Glutamatergic neuron (in vitro differentiated cells): ENCODE measurements at regions not wholly inside any gene's neighbourhood (a gene's known extent, or its start where the extent isn't known, plus 50 kb on each side); places are given as distances from the start of the nearest gene placed in this dataset.

ENCODE experiments used
- DNase-seq: peaks from one replicate; pipeline ENCODE4 v3.0.0; 2022
- H3K27ac Mint-ChIP-seq: one replicate; pipeline ENCODE4 v1.8.0; 2020; ENCODE audit warnings: mild to moderate bottlenecking, mixed read lengths, inconsistent platforms; ENCODE audit not compliant: unreplicated experiment
- H3K27me3 Mint-ChIP-seq: one replicate; pipeline ENCODE4 v1.8.0; 2020; ENCODE audit warnings: mild to moderate bottlenecking, moderate library complexity, mixed read lengths, inconsistent platforms; ENCODE audit not compliant: unreplicated experiment
- H3K36me3 Mint-ChIP-seq: one replicate; pipeline ENCODE4 v1.8.0; 2020; ENCODE audit warnings: mild to moderate bottlenecking, mixed read lengths, inconsistent platforms; ENCODE audit not compliant: unreplicated experiment
- H3K4me1 Mint-ChIP-seq: one replicate; pipeline ENCODE4 v1.8.0; 2020; ENCODE audit warnings: mild to moderate bottlenecking, low read depth, mixed read lengths, inconsistent platforms; ENCODE audit not compliant: unreplicated experiment
- H3K4me3 Mint-ChIP-seq: one replicate; pipeline ENCODE4 v1.8.0; 2020; ENCODE audit warnings: mild to moderate bottlenecking, mixed read lengths, inconsistent platforms; ENCODE audit not compliant: unreplicated experiment
- H3K9me3 Mint-ChIP-seq: one replicate; pipeline ENCODE4 v1.8.0; 2020; ENCODE audit warnings: mild to moderate bottlenecking, moderate library complexity, mixed read lengths, inconsistent platforms; ENCODE audit not compliant: unreplicated experiment
- TF ChIP-seq, protein P1 (sequence below): fragments of 200-600 bp; sonication (generic); IDR thresholded peaks from one replicate; pipeline ENCODE4 v1.5.0; 2021; ENCODE audit not compliant: partially characterized antibody, unreplicated experiment

DNA sequence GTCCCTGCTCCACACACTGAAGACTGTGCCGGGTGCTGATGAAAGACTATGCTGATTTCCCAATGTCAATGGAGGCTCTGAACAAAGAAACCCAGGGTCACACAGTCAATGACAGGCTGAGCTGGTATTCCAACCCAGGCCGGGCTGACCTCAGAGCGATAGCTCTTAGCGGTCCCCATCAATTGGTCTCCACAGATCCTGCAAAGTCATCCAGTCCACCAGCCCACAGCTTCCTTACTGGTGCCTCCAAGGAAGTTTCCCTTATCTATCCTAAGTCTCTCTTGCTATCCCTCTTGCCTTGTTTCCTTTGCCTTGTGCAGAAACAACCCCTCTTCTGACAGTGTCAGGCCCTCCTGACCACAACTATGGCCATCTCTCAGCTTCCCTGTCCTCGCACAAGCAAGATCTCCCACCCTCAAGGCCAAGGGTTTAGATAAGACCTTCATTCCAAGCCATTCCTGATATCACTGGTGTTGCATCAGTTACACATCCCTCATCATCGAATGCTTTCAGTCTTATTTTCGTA lies 52.7 kb upstream of the KSR1 start:
- H3K27ac Mint-ChIP-seq: no peak overlapping the region
- H3K4me3 Mint-ChIP-seq: no peak overlapping the region
- H3K9me3 Mint-ChIP-seq: peaks cover 4% of the 10 kb centered on the region
- H3K36me3 Mint-ChIP-seq: no peaks in the 10 kb centered on the region
- peaks cover 2% of the 10 kb centered on the region for H3K27me3 Mint-ChIP-seq
- no peak for DNase-seq
- H3K4me1 Mint-ChIP-seq: no peaks in the 10 kb centered on the region
- TF ChIP-seq, protein P1, sequence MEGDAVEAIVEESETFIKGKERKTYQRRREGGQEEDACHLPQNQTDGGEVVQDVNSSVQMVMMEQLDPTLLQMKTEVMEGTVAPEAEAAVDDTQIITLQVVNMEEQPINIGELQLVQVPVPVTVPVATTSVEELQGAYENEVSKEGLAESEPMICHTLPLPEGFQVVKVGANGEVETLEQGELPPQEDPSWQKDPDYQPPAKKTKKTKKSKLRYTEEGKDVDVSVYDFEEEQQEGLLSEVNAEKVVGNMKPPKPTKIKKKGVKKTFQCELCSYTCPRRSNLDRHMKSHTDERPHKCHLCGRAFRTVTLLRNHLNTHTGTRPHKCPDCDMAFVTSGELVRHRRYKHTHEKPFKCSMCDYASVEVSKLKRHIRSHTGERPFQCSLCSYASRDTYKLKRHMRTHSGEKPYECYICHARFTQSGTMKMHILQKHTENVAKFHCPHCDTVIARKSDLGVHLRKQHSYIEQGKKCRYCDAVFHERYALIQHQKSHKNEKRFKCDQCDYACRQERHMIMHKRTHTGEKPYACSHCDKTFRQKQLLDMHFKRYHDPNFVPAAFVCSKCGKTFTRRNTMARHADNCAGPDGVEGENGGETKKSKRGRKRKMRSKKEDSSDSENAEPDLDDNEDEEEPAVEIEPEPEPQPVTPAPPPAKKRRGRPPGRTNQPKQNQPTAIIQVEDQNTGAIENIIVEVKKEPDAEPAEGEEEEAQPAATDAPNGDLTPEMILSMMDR: no peak

GRCh38 chr17:27404676-27405075 lies 51.6 kb upstream of the KSR1 start:
- Mint-ChIP-seq H3K27ac (no peak overlapping the region), H3K4me3 (no peak overlapping the region), H3K27me3 (peaks cover 2% of the 10 kb centered on the region), H3K36me3 (no peaks in the 10 kb centered on the region), H3K9me3 (peaks cover 4% of the 10 kb centered on the region), H3K4me1 (no peaks in the 10 kb centered on the region)
- no peak for DNase-seq
- TF ChIP-seq, protein P1: no peak
